ENCODE measurements at regions not wholly inside any gene's neighbourhood (a gene's known extent, or its start where the extent isn't known, plus 50 kb on each side); places are given as distances from the start of the nearest gene placed in this dataset.
A peak's percentile ranks its signal among the peaks of the same experiment; 100 is the strongest.
"Not testable (repeated sequence)": the region's sequence is repeated elsewhere in the genome, so short reads cannot be mapped to it uniquely, and the experiment has no call there.

DNA sequence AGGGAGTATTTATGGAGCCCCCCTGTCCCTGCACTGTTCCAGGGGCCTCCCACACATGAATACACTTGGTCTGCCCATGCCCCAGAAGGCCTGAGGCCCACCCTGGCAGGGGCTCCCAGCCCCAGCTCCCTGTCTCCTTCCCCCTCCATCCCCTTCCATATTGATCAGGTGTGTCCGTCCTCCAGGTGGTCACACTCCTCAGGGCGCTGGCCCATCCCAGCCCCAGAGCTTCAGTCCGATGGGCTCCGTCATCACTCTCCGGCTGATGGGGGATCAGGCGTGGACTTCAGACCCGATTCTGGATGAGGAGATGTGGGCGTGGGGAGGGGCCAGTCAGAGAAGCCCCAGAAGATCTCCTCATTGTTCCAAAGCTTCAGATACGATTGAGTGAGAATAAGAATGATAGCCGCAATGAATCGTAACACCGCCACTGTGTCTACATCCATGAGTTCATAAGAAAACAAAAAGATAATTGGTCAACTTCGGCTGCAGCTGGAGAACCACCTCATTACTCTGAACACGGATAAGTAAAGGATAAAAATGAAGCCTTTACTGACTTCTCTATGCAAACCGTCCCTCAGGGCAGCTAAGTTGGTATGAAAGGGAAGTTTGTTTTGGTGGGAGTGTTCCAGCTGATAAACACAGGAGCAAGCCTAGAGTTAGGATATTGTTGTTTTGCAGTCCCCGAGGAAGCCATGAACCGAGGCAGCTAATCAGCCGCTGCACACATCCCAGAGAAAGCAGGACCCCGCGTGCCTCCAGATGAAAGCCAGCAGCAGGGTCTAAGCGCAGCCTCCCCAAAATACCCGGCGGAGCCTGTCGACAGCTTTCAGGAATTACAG, 279.5 kb downstream of the NDUFA10 start:
- DNase-seq (ENCODE audit: low spot score): no peak
- intact Hi-C loops (cut with DNase I): loop anchor here in 1 of 2 donors (5.0 kb wide), 1 partner anchor 413 kb away; no protein-coding TSS in a partner anchor

DNA sequence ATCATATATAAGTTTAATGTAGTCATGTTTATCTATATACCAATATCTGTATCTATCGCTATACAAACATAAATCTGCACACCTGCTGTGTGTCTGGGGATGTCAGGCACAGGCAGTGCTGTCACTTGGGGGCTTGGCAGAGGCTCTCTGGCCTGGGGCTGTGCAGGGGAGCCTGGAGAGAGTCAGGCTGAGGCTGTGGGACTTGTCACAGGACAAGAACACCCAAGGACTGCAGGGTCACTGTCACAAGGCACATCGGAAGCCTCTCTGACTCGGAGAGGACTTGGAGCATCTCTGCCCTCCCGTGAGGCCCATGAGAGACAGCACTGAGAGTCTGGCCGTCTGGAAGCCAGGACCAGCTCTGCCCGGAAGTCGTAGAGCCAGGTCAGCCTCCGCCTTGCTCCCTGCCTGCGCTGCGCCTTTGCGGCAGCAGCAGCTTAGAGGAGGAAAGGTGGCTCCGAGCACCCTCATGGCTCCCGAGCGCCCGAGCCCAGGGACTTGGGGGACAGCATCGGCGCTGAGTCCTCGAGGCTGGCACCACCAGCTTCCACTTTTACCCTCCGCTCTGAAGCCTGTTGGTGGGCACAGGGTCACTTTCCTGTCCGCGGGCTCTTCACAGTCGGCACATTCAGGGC, 280.3 kb downstream of the NDUFA10 start:
- intact Hi-C loops (cut with DNase I): loop anchor here in 1 of 2 donors (5.0 kb wide), 1 partner anchor 413 kb away; no protein-coding TSS in a partner anchor
- DNase-seq (ENCODE audit: low spot score): no peak

DNA sequence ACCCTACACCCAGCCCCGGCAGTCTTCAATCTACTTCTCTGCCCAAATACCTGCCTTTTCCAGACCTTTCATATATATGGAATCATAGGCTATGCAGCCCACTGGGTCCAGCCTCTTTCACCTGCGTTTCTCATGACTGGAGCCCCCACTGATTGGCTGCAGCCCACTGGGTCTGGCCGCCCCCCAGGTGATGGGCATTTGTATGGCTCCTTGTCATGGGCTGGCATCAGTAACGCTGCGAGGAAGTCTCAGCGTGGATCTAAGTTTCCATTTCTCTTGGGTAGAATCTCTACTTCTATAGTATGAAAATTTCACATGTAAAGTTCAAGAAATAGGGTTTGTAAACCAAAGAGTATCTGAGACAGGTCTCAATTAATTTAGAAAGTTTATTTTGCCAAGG, 281.9 kb downstream of the NDUFA10 start:
- intact Hi-C loops (cut with DNase I): no loop called here
- no peak for DNase-seq (ENCODE audit: low spot score)

DNA sequence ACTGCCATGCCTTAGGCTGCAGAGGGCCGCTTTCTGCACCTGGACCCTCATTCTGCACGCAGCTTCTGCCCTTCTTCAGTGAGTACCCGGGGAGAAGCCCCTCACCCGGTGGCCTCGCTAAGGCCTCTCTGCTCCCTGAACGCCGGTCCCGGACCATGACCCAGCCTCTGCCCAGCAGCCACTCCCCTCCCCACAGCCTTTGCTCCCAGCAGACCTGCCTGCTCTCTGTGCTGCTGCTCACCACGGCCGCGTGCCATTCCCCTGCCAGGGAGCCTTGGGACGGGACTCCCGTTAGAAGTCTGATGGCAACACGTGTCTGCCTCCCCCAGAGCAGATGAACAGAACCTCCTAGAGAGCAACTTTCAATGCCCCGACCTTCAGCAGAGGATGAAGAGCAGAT, 282.8 kb downstream of the NDUFA10 start:
- intact Hi-C loops (cut with DNase I): no loop called here
- DNase-seq (ENCODE audit: low spot score): no peak

DNA sequence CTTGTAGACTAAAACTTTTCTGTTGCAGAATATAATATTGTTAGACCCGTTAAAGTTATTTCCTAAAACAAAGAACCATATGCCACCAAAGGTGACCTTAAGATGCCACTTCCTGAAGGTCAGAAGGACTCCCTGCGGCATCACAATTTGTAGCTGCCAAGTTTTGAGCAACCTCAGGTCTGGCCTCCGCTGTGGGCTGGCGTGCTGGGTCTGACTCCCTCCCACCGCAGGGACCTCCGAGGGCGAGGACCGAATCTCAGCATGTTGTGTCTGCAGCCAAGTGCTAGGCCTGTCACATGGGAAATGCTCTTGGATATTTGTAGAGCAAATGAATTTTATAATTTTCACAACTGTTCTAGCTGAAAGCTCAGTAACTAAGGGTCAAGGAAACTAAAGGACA, 285.9 kb downstream of the NDUFA10 start:
- intact Hi-C loops (cut with DNase I): no loop called here
- no peak for DNase-seq (ENCODE audit: low spot score)

DNA sequence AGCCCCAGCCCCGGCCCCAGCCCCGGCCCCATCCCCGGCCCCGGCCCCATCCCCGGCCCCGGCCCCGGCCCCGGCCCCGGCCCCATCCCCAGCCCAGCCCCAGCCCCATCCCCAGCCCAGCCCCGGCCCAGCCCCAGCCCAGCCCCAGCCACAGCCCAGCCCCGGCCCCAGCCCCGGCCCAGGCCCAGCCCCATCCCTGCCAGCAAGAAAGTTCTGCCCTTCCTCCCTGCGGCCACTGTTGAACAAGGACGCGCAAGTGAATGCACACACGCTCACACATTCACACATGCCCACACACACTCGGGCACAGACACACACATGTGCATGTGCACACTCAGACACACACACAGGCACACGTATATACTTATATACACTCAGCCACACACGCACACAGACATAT, 287.0 kb downstream of the NDUFA10 start:
- intact Hi-C loops (cut with DNase I): no loop called here
- no peak for DNase-seq (ENCODE audit: low spot score)

DNA sequence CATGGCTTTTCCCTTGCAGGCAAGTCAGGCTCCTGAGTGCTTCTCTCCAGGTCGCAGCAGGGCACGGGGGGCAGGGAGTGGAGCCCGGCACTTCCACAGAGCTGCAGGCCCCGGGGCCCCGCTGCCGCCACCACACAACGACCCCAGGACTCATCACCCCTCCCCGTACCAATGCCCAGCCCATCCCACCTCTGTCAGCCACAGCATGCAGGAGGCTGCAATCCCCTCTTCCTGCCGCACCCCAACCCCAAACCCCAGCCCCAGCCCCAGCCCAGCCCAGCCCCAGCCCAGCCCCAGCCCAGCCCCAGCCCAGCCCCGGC, 288.0 kb downstream of the NDUFA10 start:
- DNase-seq (ENCODE audit: low spot score): no peak
- intact Hi-C loops (cut with DNase I): no loop called here

DNA sequence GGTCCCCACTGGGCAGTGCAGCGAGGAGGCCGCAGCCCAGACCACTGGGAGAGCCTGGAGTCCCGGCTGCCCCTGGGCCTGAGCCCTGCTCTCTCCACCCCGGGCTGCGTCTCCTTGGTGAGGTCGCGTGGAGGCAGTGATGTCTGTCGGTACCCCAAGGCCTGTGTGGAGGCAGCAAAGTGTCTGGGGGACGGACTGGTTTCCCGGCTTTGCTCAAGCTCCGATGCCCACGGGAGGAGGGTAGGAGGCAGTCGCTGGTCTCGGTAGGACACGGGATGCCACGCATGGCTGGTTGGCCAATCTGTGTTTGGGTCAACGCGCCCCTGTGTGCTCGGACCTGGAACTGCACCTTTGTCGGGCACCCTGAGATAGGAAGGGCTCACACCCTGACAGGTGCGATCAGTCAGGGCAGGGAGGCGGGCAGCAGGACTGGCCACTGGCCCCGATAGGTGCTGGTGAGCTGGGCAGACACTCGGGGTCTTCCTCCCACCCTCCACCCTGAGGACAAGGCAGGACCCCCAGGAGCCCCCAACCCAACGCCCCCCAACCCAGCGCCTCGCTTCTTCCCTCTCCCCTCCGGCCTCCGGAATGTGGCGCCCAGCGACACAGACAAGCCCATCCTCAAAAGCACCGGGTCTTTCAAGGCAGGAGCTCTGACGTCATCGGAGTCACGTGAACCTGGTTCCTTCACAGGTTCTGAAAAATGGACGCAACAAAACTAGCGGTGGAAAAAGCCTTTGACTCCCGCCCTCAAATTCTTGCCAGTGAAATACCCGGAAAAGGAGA, 288.6 kb downstream of the NDUFA10 start:
- intact Hi-C loops (cut with DNase I): no loop called here

DNA sequence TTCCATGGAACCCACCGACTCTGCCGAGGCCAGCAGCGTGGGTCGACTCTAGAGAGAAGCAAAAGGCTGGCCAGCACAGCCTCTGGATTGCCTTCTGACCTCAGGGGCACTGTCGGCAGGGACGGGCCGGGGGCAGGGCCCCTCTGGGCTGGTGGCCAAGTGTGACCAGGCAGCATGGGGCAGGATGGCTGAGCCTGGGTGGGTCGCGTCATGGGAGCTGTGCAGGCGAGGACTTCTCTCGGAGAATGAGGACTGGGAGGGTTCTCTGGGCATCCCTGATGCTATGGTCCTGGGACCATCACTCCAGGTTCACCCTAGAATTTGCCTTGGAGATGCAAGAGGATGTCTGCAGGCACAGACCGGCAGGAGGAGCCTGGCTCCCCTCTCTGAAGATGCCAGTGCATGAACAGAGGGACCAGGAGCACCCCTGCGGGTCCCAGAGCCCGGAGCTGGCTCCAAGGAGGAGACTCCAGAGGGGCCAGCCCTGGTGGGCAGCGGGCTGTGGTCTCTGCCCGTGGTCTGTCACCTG, 289.2 kb downstream of the NDUFA10 start:
- intact Hi-C loops (cut with DNase I): no loop called here
- no peak for DNase-seq (ENCODE audit: low spot score)

More for the DNA sequence above, 288.6 kb downstream of the NDUFA10 start:
- DNase-seq (ENCODE audit: low spot score): no peak

DNA sequence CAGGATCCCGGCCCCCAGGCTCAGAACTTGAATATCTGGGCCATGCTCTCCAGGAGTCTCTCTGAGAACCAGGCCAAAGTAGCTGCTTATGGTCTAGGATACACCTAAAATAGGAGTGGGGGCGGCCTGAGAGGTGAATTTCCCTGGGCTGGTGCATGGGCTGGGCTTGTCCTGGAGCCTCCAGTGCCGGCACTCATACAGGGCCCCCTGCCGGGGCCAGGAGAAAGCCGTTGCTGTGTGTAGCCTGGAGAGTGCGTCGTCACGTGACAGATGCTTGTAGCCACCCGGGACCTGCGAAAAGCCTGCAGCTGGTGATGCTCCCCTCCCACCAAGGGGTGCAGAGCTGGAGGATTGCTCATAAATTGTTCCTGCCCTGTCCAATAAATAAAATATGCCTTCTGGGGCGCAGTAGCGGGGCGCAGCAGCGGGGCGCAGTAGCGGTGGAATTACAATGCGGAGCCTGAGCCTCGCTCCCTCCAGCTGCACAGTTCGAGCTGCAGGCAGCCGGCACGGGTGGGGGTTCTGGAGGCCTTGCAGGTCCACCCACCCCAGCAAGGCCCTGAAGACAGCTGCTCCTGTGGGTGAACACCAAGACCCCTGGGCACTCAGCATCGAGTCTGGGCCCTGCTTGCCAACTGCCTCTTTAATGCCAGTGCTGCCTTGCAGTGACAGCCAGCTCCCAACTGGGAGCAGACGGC, 289.9 kb downstream of the NDUFA10 start:
- intact Hi-C loops (cut with DNase I): no loop called here

DNA sequence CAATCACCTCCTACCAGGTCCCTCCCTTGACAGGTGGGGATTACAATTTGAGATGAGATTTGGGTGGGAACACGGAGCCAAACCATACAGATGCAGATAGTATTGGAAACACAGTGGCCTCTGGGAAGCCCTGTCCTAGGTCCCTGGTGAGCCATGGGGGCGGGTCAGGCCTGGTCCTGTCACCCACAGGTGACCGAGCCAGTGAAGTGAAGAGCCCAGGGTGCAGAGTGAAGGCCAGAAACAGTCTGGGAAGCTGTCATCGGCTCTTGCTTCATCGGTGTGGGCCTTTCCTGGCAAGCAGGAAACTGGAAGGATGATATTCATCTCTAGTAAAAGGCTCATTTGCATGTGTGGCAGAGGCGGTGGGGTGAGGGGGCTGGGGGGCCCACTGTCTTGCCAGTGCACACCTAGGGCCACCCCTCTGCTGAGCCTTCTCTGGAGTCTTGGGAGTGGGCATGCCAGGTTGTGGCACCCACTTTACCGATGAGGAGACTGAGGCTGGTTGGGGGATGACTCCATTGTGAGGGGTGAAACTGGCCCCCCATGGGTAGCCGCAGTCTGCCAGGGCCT, 290.6 kb downstream of the NDUFA10 start:
- peak; percentile 34 for DNase-seq (ENCODE audit: low spot score)
- intact Hi-C loops (cut with DNase I): no loop called here

More for the DNA sequence above, 289.9 kb downstream of the NDUFA10 start:
- DNase-seq (ENCODE audit: low spot score): peak; percentile 53

DNA sequence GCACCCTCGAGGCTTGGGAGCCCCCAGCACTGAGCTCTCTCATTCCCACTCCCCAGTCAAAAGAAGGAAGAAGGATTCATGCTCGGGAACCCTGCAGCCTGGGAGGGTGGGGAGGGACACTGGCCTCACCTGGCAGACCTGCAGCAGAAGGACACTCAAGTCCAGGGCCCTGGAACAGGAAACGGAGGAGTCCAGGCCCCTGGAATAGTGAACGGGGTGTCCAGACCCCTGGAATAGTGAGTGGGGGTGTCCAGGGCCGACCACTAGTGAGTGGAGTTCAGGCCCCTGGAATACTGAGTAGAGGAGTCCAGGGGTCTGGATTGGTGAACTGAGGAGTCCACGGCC, 292.5 kb downstream of the NDUFA10 start:
- intact Hi-C loops (cut with DNase I): no loop called here
- no peak for DNase-seq (ENCODE audit: low spot score)

DNA sequence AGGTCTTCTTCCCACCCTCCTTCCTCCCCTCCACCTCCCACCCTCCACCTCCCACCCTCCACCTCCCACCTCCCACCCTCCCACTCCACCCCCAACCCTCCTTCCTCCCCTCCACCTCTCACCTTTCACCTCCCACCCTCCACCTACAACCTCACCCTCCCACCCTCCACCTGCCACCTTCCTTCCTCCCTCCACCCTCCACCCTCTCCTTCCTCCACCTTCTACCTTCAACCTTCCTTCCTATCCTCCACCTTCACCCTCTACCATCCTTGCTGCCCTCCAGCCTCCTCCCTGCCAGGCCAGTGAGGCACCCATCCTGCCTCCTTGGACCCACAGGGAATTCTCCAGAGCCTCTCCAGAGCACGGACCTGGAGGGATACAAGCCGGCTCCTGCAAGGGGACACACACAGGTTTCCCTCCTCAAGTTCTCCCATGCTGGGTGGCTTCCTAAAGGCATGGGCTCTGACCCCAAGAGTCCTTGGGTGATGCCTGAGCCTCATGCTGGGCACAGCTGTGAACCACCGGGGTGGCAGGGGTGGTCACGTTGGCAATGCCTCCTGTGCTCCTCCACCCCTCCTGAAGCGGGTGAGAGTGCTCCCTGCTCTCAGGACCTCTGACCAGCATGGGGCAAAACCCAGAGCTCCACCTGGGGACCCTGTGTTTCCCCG, 293.0 kb downstream of the NDUFA10 start:
- peak; percentile 58 for DNase-seq (ENCODE audit: low spot score)
- intact Hi-C loops (cut with DNase I): no loop called here

DNA sequence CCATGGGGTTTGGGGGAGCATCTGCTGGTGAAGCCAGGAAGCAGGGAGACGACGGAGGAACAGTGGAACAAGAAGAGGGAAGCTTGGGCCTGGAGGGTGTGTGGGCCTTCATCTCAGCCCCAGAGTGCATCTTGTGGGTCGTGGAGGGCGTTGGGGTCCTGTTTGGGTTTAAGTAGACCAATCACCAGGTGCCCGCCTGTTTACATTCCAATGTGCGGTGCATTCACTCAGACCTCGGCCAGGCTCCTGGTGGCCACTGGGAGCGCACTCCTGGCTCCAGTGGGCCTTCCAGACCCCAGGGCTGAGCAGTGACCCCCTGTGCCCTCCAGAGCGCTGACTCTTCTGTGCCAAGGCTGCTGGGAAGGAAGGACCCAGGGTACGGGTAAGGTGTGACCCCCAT, 293.7 kb downstream of the NDUFA10 start:
- peak; percentile 73 for DNase-seq (ENCODE audit: low spot score)
- intact Hi-C loops (cut with DNase I): no loop called here

DNA sequence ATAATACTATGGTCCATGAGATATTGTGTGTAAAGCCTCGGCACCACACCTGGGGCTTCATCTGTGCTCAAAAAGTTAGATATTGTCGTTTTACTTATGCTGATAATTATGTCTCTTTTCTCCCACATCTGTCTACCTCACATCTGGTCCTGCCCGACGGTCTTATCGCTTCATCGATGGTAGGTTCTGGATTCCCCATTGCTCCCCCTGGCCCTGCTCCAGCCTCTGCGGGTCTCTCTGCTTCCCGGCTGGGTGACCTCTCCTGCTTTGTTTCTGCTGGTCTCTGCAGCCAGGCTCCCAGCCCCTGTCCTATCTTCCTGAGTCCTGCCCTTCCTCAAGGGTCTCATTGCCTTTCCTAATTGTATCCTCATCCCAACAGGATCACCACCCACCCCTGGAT, 294.2 kb downstream of the NDUFA10 start:
- DNase-seq (ENCODE audit: low spot score): peak; percentile 44
- intact Hi-C loops (cut with DNase I): no loop called here

DNA sequence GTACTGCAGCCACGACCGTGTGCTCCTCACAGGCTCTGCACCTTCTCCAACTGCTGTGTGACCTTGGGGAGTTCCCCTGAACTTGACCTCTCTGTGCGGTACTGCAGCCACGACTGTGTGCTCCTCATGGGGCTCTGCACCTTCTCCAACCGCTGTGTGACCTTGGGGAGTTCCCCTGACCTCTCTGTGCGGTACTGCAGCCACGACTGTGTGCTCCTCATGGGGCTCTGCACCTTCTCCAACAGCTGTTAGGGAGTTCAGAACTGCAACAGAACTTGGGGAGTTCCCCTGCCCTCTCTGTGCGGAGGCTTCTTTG, 294.6 kb downstream of the NDUFA10 start:
- intact Hi-C loops (cut with DNase I); DNase-seq (ENCODE audit: low spot score): not testable (repeated sequence)

DNA sequence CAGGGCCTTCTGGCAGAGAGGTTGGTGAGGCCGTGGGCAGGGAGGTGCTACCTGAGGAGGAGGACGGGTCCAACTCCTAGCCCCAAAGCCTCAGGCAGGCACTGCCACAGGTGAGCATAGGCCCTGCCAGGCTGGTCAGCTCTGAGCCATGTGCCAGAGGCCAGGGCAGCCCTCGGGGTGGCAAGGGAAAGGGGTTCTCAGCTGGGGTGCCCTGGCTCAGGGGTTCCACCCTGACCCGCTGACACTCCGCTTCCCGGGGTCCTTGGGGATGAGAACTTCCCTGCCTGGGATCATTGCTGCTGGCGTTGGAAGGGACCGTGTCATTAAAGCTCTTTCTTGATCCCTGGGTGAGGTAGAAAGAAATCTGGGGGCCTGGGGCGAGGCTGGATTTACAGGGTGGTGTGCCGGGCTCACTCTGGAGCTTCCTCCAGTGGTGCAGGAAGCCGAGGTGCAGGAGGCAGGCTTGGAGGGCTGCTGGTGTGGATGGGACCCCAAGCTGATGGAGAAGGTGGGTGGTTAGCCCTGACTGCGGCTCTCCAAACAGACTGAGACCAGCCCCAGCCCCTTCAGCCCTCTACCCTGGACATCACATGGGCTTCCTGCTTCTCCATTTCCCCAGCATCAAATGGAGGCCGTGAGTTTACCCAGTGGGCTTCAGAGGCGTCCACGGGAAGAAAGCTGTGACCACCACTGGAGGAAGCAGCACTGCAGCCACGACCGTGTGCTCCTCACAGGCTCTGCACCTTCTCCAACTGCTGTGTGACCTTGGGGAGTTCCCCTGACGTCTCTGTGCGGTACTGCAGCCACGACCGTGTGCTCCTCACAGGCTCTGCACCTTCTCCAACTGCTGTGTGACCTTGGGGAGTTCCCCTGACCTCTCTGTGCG, 295.2 kb downstream of the NDUFA10 start:
- intact Hi-C loops (cut with DNase I): no loop called here
- DNase-seq (ENCODE audit: low spot score): peak; percentile 78

DNA sequence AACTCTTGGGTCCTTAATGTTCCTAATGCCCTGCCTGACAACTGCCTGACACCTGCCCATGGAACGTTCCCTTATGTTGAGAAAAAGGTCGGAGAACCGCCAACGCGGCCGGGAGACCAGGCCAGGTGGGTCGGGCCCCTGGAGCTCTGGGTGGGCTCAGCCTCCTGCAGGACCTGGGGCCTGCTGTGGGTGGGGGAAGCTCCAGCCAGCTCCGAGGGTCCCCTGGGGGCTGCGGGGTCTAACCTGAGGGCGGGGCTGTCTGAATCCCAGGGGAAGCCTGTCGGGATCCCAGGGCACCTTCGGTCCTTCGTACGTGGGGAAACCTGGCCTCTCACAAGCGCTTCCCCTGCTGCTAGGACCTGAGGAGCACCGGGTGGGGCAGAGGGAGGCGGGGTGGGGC, 296.0 kb downstream of the NDUFA10 start:
- DNase-seq (ENCODE audit: low spot score): peak; percentile 75
- intact Hi-C loops (cut with DNase I): no loop called here

Measured in posterior vena cava (tissue), 2 donors.